ENCODE measurements at regions not wholly inside any gene's neighbourhood (a gene's known extent, or its start where the extent isn't known, plus 50 kb on each side); places are given as distances from the start of the nearest gene placed in this dataset.
A peak's percentile ranks its signal among the peaks of the same experiment; 100 is the strongest.

- no peak for DNase-seq (ENCODE audit: low spot score)
These were observed 847.3 kb downstream of the BRD1 start for GRCh38 chr22:48980409-48980808.

- DNase-seq (ENCODE audit: low spot score) = no peak
These were observed 848.2 kb downstream of the BRD1 start for GRCh38 chr22:48979482-48979881.

GRCh38 chr22:48976556-48977535, 850.8 kb downstream of the BRD1 start:
- no peak for DNase-seq (ENCODE audit: low spot score)

- DNase-seq (ENCODE audit: low spot score) = no peak
These were observed 851.8 kb downstream of the BRD1 start for GRCh38 chr22:48975886-48976285.

GRCh38 chr22:48975316-48975741, 852.3 kb downstream of the BRD1 start:
- no peak for DNase-seq (ENCODE audit: low spot score)

GRCh38 chr22:48974443-48975315, 853.0 kb downstream of the BRD1 start:
- DNase-seq (ENCODE audit: low spot score) = no peak

GRCh38 chr22:48973694-48974041, 854.0 kb downstream of the BRD1 start:
- DNase-seq (ENCODE audit: low spot score) = no peak

- no peak for DNase-seq (ENCODE audit: low spot score)
These were observed 854.5 kb downstream of the BRD1 start for GRCh38 chr22:48972979-48973693.

GRCh38 chr22:48968201-48968959, 859.3 kb downstream of the BRD1 start:
- no peak for DNase-seq (ENCODE audit: low spot score)

- no peak for DNase-seq (ENCODE audit: low spot score)
These were observed 864.3 kb downstream of the BRD1 start for GRCh38 chr22:48963405-48963804.

GRCh38 chr22:48961705-48962104, 866.0 kb downstream of the BRD1 start:
- no peak for DNase-seq (ENCODE audit: low spot score)

GRCh38 chr22:48960980-48961660, 866.6 kb downstream of the BRD1 start:
- DNase-seq (ENCODE audit: low spot score) = no peak

GRCh38 chr22:48960576-48960975, 867.1 kb downstream of the BRD1 start:
- DNase-seq (ENCODE audit: low spot score) = no peak

GRCh38 chr22:48959496-48959895, 868.2 kb downstream of the BRD1 start:
- no peak for DNase-seq (ENCODE audit: low spot score)

- DNase-seq (ENCODE audit: low spot score) = no peak
These were observed 869.7 kb downstream of the BRD1 start for GRCh38 chr22:48957987-48958321.

- no peak for DNase-seq (ENCODE audit: low spot score)
These were observed 870.2 kb downstream of the BRD1 start for GRCh38 chr22:48957311-48957986.

GRCh38 chr22:48955351-48956311, 872.0 kb downstream of the BRD1 start:
- no peak for DNase-seq (ENCODE audit: low spot score)

- DNase-seq (ENCODE audit: low spot score) = peak; percentile 41
These were observed 872.8 kb downstream of the BRD1 start for GRCh38 chr22:48954781-48955311.

GRCh38 chr22:48953830-48954229, 873.8 kb downstream of the BRD1 start:
- no peak for DNase-seq (ENCODE audit: low spot score)
